ENCODE measurements at regions not wholly inside any gene's neighbourhood (a gene's known extent, or its start where the extent isn't known, plus 50 kb on each side); places are given as distances from the start of the nearest gene placed in this dataset.

- H3K4me3 ChIP-seq (replicated peaks in 1 of 4; ENCODE audit: control extremely low read depth in 1 of 4, insufficient read depth in 1 of 4, low read depth in 3 of 4, low read length in 4 of 4) = no peak overlapping the region
- no peaks in the 10 kb centered on the region for H3K27me3 ChIP-seq (ENCODE audit: control insufficient read depth, insufficient read depth, low read length)
- peak in 1 of 2 donors; percentile 16 for DNase-seq (ENCODE audit: low read depth in 2 of 2)
- H3K9ac ChIP-seq (ENCODE audit: insufficient read depth, low read length) = no peak overlapping the region
- H4K20me1 ChIP-seq (ENCODE audit: control insufficient read depth, extremely low read depth, insufficient read depth, low read length) = no peaks in the 10 kb centered on the region
- H3K79me2 ChIP-seq (ENCODE audit: control insufficient read depth, insufficient read depth, low read length) = no peaks in the 10 kb centered on the region
- H3K27ac ChIP-seq (ENCODE audit: insufficient read depth, low read length) = no peak overlapping the region
- no peaks in the 10 kb centered on the region for H3K9me3 ChIP-seq (ENCODE audit: control insufficient read depth, insufficient read depth, low read depth, low read length)
- TF ChIP-seq EZH2 (IDR thresholded peaks at IDR 0.05; ENCODE audit: low read length, missing control alignments) (no peak), CTCF (conservative IDR thresholded peaks at IDR 0.05 in 1 of 2, IDR thresholded peaks at IDR 0.05 in 1 of 2; ENCODE audit: low read depth in 1 of 2, low read length in 2 of 2) (no peak)
- H2AFZ ChIP-seq (ENCODE audit: low read length) = no peak overlapping the region
- H3K4me2 ChIP-seq (ENCODE audit: extremely low read depth, insufficient read depth, low read length) = no peak overlapping the region
- H3K36me3 ChIP-seq (ENCODE audit: control insufficient read depth, insufficient read depth, low read length) = no peaks in the 10 kb centered on the region
- H3K4me1 ChIP-seq (ENCODE audit: control insufficient read depth, extremely low read depth, insufficient read depth, low read length) = no peaks in the 10 kb centered on the region
Measured at GRCh38 chr2:15749460-15750432, 158.1 kb downstream of the DDX1 start.

- H3K9ac ChIP-seq (ENCODE audit: insufficient read depth, low read length) = no peak overlapping the region
- no peak for DNase-seq (ENCODE audit: low read depth in 2 of 2)
- no peaks in the 10 kb centered on the region for H3K27me3 ChIP-seq (ENCODE audit: control insufficient read depth, insufficient read depth, low read length)
- H3K27ac ChIP-seq (ENCODE audit: insufficient read depth, low read length) = no peak overlapping the region
- H3K9me3 ChIP-seq (ENCODE audit: control insufficient read depth, insufficient read depth, low read depth, low read length) = no peaks in the 10 kb centered on the region
- no peak for TF ChIP-seq CTCF (conservative IDR thresholded peaks at IDR 0.05 in 1 of 2, IDR thresholded peaks at IDR 0.05 in 1 of 2; ENCODE audit: low read depth in 1 of 2, low read length in 2 of 2)
- H2AFZ ChIP-seq (ENCODE audit: low read length) = no peak overlapping the region
- no peak overlapping the region for H3K4me2 ChIP-seq (ENCODE audit: extremely low read depth, insufficient read depth, low read length)
- H3K4me1 ChIP-seq (ENCODE audit: control insufficient read depth, extremely low read depth, insufficient read depth, low read length) = no peaks in the 10 kb centered on the region
- H3K79me2 ChIP-seq (ENCODE audit: control insufficient read depth, insufficient read depth, low read length) = no peaks in the 10 kb centered on the region
- H4K20me1 ChIP-seq (ENCODE audit: control insufficient read depth, extremely low read depth, insufficient read depth, low read length) = no peaks in the 10 kb centered on the region
- H3K36me3 ChIP-seq (ENCODE audit: control insufficient read depth, insufficient read depth, low read length) = no peaks in the 10 kb centered on the region
- no peak overlapping the region for H3K4me3 ChIP-seq (replicated peaks in 1 of 4; ENCODE audit: control extremely low read depth in 1 of 4, insufficient read depth in 1 of 4, low read depth in 3 of 4, low read length in 4 of 4)
Measured at GRCh38 chr2:15750433-15750814, 158.8 kb downstream of the DDX1 start.

- no peaks in the 10 kb centered on the region for H3K9me3 ChIP-seq (ENCODE audit: control insufficient read depth, insufficient read depth, low read depth, low read length)
- TF ChIP-seq CTCF (conservative IDR thresholded peaks at IDR 0.05 in 1 of 2, IDR thresholded peaks at IDR 0.05 in 1 of 2; ENCODE audit: low read depth in 1 of 2, low read length in 2 of 2) = no peak
- no peak for TF ChIP-seq EZH2 (IDR thresholded peaks at IDR 0.05; ENCODE audit: low read length, missing control alignments)
- no peak overlapping the region for H2AFZ ChIP-seq (ENCODE audit: low read length)
Measured at GRCh38 chr2:15750822-15751329, 159.2 kb downstream of the DDX1 start.

More at GRCh38 chr2:15750822-15751329, 159.2 kb downstream of the DDX1 start:
- no peaks in the 10 kb centered on the region for H3K4me1 ChIP-seq (ENCODE audit: control insufficient read depth, extremely low read depth, insufficient read depth, low read length)
- no peak for DNase-seq (ENCODE audit: low read depth in 2 of 2)
- no peak overlapping the region for H3K9ac ChIP-seq (ENCODE audit: insufficient read depth, low read length)
- H3K27me3 ChIP-seq (ENCODE audit: control insufficient read depth, insufficient read depth, low read length) = no peaks in the 10 kb centered on the region
- H3K4me3 ChIP-seq (replicated peaks in 1 of 4; ENCODE audit: control extremely low read depth in 1 of 4, insufficient read depth in 1 of 4, low read depth in 3 of 4, low read length in 4 of 4) = no peak overlapping the region
- H3K36me3 ChIP-seq (ENCODE audit: control insufficient read depth, insufficient read depth, low read length) = no peaks in the 10 kb centered on the region
- no peaks in the 10 kb centered on the region for H4K20me1 ChIP-seq (ENCODE audit: control insufficient read depth, extremely low read depth, insufficient read depth, low read length)
- H3K4me2 ChIP-seq (ENCODE audit: extremely low read depth, insufficient read depth, low read length) = no peak overlapping the region
- no peaks in the 10 kb centered on the region for H3K79me2 ChIP-seq (ENCODE audit: control insufficient read depth, insufficient read depth, low read length)
- no peak overlapping the region for H3K27ac ChIP-seq (ENCODE audit: insufficient read depth, low read length)
